Astrocyte (in vitro differentiated cells and primary cell): ENCODE measurements at regions not wholly inside any gene's neighbourhood (a gene's known extent, or its start where the extent isn't known, plus 50 kb on each side); places are given as distances from the start of the nearest gene placed in this dataset.

Experiments
- CTCF ChIP-seq: IDR thresholded peaks from 2 replicates; pipeline ENCODE4 v1.5.1; 2011; ENCODE audit warnings: low read depth, mild to moderate bottlenecking, inconsistent platforms, low read length, moderate library complexity; ENCODE audit not compliant: insufficient read depth
- EZH2 ChIP-seq: IDR thresholded peaks from 2 replicates; pipeline ENCODE4 v1.6.1; 2012; ENCODE audit warnings: mild to moderate bottlenecking, low read length, inconsistent platforms; ENCODE audit not compliant: insufficient read depth

- TF ChIP-seq CTCF = no peak
- TF ChIP-seq EZH2 = no peak
Measured at GRCh38 chr1:115479055-115479482, 141.0 kb upstream of the NGF start.
